NCI-H2107 (cell line): ENCODE measurements at regions not wholly inside any gene's neighbourhood (a gene's known extent, or its start where the extent isn't known, plus 50 kb on each side); places are given as distances from the start of the nearest gene placed in this dataset.

Source experiments
- DNase-seq: peaks from one replicate; lab custom pipeline; 2025; lab: John Stamatoyannopoulos, UW

DNA sequence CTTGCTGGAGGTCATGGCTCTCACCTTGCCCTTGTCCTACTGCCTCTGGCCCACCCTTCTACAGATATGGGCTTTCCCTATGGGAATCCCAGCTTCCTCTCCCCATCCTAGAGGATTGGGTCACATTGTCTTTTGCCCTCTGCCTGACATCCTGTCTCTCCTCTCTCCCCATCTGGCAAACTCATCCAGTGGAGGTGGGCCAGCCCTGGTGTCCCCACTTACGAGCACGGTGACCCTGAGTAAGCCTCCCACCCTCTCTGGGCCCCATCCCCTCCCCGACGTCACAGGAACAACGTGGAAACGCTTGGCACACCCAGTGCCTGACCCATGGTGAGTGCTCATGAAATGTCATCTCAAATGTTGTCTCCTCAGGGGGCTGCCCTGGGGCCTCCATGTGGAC, 56.1 kb upstream of the ID3 start:
- no peak for DNase-seq

DNA sequence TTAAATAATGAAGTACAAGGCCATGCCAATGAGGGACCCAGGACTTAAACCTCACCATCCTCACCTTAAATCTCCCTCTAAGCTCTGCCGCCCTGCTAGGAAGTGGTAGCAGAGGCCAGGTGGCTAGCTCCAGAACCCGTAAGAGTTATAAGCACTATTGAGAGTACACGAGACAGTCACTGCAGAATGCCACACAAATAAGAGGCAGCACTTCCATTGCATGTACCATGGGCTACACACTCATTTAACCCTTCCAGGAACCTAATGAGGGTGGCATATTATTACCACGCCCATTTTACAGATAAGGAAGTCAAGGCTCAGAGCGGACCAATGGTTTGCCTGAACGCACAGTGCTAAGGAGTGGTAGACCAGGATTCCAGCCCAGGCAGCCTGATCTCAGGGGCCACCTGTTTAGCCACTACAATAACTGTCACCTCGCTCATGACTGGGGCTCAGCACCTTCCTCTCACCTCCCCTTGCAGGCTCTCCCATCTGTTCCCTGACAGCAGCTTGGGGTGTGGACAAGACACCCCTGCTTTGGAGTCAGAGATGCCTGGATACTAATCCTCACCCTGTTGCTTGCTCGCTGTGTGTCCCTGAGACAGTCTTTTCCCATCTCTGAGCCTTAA, 54.8 kb upstream of the ID3 start:
- no peak for DNase-seq

DNA sequence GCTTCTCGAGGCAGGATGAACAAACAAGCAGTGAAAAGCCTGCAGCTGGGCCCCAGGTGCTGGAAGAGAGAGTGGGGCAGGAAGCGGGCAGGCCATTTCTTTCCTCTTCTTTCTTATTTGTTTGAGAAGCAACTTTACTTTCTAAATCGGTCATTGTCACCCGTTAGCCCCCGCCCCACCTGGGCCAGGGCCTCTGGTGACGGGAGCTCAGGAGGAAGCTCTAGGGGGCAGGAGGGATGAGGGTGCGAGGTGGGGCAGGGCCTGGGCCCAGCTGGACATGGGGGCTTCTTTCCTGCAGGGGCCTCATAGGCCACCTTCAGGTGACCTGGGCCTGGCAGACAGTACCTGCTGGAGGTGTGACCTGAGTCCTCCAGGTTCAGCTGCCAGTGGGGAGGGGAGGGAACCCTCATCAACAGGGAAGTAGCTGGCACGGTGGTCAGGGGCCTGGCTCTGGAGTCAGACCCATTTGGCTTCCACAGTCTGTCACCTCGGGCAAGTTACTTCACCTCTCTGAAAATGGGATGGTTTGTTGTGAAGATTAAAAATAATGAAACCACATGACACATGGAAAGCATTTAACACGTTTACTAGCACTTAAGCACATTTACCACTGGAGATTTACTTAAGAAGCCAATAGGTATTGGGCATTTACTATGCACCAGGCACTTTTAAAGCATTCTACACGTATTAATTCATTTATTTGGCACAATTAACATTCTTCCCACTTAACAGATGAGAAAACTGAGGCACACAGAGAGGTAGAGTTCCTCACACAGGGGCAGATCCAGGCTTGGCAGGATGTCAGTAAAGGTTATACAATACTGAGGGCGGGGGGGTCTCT, 54.1 kb upstream of the ID3 start:
- no peak for DNase-seq

DNA sequence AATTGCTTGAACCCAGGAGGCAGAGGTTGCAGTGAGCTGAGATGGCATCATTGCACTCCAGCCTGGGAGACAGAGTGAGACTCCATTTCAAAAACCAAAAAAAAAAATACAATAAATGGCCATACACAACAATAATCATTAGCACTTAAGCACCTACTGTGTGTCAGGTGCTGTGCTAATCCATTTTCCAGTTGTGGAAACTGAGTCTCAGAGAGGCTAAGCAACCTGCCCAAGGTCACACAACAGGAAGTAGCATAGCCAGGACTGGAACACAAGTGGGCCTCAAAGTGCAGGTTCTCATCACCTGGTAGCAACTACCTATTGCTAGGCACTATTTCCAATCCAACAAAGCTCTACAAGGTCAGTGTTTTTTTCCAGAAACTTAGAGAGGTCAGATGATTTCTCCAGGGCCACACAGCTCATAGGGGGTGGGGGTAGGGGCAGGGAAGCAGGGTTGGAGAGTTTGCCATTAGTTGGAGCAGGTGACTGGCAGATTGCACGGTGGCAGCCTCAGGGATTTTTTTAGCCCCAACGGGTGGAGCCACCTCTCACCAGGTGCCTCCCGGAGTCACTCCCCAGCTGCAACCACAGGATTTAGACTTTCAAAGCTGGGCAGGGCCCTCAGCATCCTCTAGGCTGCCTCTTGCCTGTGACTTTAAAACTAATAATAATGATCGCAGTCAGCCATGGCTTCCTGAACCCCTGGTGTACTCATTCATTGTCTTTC, 52.5 kb upstream of the ID3 start:
- peak; percentile 64 for DNase-seq

DNA sequence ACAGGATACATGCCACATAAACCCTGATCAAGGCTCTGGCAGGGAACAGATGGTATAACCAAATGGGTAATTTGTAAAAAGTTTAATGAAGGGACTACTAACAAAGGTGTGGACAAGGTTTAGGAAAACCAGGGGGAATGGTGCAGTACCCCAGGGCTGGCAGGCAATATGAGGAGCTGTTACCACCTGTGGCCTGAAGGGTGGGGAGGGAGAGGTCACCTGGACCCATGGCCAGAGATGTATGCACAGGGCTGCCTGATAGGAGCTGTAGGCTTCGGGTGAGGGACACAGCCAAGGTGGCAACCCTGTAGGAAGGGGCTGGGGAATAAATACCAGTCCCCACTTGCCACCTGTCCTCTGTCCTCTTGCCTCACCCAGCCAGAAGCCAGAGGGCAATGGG, 51.4 kb upstream of the ID3 start:
- no peak for DNase-seq

DNA sequence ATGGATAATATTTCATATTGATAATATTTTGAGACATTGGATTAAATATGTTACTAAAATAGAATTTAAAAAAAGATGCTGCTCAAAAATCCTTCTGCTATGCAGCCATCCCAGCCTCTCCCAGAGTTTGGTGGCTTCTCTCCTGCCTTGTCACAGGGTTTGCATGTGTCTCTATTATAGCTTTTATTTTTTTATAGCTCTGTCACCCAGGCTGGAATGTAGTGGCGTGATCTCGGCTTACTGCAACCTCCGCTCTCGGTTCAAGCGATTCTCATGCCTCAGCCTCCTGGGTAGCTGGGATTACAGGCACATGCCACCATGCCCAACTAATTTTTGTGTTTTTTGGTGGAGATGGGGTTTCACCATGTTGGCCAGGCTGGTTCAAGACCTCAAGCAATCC, 50.7 kb upstream of the ID3 start:
- DNase-seq = no peak
